ENCODE measurements at regions not wholly inside any gene's neighbourhood (a gene's known extent, or its start where the extent isn't known, plus 50 kb on each side); places are given as distances from the start of the nearest gene placed in this dataset.

DNA sequence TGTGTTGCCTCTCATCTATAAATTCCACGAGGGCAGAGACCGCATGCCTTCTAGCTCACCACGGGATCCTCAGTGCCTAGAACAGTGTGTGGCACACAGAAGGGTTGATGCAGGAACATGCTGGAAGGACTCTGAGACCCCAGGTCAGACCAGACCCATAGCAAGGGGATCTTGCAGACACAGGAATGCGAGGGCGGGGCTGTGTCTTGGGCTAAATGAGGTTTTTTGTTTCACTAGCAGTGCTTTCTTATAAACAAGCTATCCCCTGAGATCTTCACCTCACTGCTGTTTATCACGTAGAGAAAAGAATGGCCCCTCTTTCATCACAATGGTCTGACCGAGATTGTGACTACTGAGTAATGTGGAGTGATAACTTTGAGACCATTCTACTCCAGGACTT, 122.4 kb downstream of the IRX2 start:
- no peak for TF ChIP-seq POLR2A (IDR thresholded peaks at IDR 0.05)
- TF ChIP-seq, protein P1, sequence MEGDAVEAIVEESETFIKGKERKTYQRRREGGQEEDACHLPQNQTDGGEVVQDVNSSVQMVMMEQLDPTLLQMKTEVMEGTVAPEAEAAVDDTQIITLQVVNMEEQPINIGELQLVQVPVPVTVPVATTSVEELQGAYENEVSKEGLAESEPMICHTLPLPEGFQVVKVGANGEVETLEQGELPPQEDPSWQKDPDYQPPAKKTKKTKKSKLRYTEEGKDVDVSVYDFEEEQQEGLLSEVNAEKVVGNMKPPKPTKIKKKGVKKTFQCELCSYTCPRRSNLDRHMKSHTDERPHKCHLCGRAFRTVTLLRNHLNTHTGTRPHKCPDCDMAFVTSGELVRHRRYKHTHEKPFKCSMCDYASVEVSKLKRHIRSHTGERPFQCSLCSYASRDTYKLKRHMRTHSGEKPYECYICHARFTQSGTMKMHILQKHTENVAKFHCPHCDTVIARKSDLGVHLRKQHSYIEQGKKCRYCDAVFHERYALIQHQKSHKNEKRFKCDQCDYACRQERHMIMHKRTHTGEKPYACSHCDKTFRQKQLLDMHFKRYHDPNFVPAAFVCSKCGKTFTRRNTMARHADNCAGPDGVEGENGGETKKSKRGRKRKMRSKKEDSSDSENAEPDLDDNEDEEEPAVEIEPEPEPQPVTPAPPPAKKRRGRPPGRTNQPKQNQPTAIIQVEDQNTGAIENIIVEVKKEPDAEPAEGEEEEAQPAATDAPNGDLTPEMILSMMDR (IDR thresholded peaks at IDR 0.05 in 4 of 5, conservative IDR thresholded peaks at IDR 0.05 in 1 of 5), result no peak
